ENCODE measurements at regions not wholly inside any gene's neighbourhood (a gene's known extent, or its start where the extent isn't known, plus 50 kb on each side); places are given as distances from the start of the nearest gene placed in this dataset.
"Not testable (repeated sequence)": the region's sequence is repeated elsewhere in the genome, so short reads cannot be mapped to it uniquely, and the experiment has no call there.

DNA sequence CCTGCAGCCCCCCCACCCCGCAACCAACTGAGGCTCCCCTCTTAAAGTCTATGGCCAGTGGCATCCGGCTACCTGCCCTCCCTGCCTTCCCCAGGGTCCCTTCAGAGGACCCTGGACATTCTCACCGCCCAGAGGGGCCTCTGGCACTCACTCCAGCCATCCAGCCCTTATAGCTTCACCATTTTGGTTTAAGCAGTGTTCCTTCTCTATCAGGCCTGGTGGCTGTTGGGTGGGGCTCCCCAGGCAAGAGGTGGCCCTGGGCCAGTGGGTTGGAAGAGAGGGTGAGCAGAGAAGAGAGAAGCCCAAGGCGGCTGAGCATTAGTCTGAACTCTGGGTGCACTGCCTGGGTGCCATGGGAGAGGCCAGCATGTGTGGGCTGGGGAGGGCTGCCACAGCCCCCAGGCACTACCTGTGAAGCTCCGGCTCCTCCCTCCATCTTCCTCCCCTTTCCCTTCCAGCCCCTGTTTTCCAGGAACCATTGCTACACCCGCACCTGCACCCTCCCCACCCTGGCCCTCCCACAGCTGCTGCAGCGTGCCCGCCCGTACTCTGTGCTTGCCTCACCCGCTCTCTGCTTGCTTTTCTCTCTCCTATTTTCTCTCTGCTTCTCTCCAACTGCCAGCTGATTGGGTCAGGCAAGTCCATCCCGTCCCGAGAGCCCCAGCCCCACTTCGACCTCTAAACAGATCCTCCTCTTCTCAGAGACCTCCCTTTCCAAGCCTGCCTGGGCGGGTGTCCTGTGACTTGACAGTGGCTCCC lies 168.2 kb downstream of the TBC1D2B start:
- DNase-seq, result no peak

DNA sequence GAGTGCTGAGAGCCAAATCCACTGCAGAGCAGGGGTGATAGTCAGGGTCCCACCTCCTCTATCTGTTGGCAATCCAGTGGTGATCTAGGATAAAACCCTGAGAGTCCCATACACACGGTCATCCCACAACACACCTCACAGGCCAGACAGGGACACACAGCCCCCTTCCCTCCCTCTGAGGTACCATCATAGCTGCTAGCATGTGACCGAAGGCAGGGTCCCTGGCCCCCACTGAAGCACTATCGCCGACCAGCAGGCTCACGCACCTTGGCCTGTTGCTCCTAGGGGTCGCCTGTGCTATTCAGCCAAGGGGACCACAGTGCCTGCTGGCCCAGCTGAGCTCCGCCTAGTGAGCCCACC lies 168.8 kb downstream of the TBC1D2B start:
- not testable (repeated sequence) for DNase-seq

DNA sequence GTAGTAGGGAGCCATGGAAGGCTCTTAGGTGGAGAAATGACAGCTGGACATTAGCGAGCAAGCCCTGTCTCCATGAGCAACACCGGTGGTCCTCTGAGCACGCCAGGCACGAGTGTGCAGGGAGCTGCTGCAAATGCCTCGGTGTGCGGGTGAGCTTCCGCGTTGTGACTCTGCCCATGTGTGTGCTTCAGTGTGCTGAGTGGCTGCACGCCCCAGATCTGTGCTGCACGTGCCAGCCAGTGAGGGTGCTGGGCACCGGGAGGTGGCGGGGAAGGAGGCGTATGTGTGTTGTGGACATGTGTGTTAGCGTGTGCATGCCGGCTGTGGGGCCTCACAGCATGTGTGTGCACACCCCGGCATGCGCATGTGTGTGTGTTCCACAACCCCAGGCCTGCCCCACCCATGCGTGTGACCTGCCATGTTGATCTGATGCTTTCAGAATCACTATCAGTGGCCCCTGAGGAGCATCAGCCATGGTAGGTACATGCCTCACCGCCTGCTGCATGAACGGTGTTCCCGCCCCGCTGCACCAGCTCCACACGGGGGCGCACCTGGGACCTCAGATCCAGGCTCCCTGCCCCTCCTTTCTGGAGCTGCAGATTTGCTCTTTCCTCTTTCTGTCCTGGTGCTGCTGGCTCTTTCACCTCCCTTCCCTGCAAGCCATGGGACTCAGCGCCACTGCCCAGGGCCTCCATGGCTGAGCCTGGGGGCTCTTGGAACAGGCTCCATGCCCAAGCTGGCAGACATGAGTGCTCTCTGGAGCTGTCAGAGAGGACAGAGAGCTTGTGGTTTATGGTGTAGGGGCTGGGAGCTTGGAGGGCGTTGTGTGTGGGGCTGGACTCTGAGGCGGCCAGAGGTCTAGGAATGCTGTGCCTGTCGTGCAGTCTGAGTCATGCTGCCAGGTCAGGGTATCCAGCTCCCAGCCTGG lies 169.4 kb downstream of the TBC1D2B start:
- no peak for DNase-seq

DNA sequence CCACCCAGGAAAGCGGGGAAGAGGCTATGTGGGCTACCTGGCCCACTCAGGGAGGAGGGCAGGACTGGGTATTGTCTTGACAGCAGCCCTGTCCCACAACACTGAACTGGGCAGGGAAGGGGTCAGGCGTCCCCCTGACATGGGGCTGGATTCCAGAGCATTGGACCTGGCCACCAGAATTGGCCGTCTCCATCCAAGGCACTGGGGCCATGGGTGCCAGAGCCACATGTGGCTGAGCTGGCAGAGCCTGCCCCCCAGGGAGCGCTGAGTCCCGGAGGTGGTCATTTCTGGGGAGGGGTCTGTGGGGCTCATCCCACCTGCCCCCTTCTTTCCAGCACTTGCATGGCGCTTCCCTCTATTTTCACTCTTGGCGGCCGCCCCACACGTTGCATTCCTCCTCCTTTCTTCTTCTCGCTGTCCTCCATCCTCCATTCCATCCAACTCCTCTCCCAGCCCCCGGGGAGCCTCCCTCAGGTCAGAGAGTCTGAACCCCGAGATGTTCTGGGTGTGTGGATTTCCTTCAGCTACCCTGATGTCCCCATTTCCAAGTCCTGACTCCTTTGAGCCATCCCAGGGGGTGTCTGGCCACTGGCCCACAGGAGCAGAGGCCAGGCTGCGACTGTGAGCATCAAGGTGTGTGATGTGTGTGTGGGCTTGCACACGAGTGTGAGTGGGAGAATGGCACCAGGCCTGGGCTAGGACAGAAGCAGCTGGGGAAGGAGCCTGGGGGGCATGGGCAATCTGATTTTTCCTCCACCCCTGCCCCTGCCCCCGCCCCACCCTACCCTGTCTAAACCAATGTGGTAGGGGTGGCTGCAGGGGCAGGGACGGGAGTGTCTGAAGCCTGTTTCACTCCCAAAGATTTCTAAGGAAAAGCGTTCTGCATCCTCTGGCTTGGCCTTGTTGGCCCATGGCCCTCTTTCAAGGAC lies 171.2 kb downstream of the TBC1D2B start:
- not testable (repeated sequence) for DNase-seq

DNA sequence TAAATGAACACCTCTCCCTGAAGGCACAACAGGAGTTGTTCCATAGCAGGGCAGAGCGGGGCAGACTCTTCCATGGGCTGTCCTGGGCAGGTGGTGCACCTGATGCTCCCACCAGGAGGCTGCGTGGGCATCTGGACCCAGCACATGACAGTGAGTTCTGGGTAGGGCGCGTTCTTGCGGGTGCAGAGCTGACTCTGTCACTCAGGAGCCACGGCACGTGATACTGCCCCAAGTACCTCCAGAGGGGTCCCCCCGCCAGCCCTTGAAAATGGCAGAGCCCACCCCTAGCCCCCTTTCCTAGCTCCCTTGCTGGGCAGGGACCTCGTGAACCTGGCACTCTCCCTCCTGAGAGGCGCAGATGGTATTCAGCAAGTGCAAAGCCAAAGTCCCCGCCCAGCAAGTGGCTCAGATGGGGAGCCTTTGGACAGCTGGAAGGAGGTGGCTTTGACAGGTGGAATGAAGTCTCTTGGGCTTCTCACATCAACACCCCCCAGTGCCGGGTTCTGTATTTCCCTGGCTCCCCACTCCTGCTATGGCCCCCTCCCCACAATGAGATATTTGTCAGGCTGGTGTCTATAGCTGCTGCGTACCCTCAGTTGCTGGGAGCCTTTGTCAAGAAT lies 172.1 kb downstream of the TBC1D2B start:
- no peak for DNase-seq

- no peak for DNase-seq
These were observed 172.6 kb downstream of the TBC1D2B start for GRCh38 chr15:77904901-77905300.

- no peak for DNase-seq
These were observed 173.1 kb downstream of the TBC1D2B start for GRCh38 chr15:77904436-77904821.

GRCh38 chr15:77903761-77904435 lies 173.6 kb downstream of the TBC1D2B start:
- DNase-seq, result not testable (repeated sequence)

DNA sequence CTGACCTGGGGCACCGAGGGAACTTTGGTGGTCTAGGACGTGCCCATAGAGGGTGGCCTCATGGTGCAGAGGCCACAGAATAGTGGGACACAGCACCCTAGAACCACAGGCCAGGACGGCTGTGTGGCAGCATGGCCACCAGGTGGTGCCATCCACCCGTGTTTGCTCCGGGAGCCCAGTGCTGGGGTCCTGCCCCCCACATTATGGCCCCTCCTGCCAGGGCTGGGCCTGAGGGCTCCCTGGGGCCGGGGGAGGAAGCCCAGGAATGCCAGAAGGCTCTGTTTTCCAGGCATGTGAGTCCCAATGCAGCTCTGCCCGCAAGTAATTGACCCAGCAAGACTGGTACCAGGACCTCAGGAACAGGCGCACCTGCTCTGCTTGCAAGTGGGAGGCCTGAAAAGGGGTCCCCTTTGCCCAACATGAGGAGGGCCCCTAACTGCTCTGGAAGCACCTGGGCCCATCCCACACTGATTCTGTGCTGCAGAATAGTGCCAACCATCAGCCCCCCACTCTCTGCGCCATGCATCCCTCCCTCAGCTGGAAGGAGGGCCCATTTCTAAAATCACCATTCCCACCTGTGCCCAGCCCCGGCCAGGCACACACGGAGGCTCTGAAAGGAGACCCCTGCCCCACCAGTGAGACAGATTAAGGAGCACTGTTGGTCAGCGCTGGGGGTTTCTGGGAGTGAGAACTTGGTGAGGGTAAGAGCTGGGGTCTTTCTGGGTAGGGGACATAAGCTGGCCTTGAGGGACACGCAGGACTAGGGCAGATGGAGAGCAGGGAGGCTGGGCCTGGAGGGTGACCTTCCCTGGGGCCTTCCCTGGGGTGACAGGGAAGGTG lies 174.4 kb downstream of the TBC1D2B start:
- not testable (repeated sequence) for DNase-seq

GRCh38 chr15:77901921-77902750 lies 175.4 kb downstream of the TBC1D2B start:
- DNase-seq, result no peak

GRCh38 chr15:77901251-77901881 lies 176.1 kb downstream of the TBC1D2B start:
- peak; percentile 4 for DNase-seq

- DNase-seq, result peak; percentile 47
These were observed 177.1 kb downstream of the TBC1D2B start for GRCh38 chr15:77900331-77900963.

DNA sequence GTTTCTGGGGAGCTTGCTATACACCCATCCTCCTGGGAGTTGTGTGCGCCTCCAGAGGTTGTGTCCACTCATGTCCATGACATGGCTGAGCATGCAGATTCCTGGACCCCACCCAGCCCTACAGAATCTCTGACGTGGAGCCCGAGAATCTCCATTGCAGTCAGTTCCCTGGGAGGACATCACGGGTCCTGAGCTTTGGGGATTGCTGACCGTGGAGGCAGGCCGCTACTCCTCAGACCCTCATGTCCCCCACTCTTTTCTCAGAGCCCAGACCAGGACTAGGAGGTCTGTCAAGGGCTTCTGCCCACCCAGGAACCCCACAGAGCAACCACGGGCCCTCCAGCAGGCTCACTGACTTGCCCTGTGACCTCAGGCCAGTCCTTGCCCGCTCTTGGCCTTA lies 177.7 kb downstream of the TBC1D2B start:
- not testable (repeated sequence) for DNase-seq

GRCh38 chr15:77898811-77899730 lies 178.4 kb downstream of the TBC1D2B start:
- no peak for DNase-seq

DNA sequence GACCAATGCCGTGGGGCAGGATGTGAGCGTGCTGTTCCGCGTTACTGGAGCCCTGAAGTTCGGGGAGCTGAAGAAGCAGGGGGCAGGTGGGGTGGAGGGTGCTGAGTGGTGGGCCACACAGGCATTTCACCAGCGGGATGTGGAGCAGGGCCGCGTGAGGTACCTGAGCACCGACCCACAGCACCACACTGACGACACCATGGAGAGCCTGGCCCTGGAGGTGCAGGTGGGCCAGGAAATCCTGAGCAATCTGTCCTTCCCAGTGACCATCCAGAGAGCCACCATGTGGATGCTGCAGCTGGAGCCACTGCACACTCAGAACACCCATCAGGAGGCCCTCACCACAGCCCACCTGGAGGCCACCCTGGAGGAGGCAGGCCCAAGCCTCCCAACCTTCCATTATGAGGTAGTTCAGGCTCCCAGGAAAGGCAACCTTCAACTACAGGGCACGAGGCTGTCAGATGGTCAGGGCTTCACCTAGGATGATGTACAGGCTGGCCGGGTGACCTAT lies 179.6 kb downstream of the TBC1D2B start:
- no peak for DNase-seq

DNA sequence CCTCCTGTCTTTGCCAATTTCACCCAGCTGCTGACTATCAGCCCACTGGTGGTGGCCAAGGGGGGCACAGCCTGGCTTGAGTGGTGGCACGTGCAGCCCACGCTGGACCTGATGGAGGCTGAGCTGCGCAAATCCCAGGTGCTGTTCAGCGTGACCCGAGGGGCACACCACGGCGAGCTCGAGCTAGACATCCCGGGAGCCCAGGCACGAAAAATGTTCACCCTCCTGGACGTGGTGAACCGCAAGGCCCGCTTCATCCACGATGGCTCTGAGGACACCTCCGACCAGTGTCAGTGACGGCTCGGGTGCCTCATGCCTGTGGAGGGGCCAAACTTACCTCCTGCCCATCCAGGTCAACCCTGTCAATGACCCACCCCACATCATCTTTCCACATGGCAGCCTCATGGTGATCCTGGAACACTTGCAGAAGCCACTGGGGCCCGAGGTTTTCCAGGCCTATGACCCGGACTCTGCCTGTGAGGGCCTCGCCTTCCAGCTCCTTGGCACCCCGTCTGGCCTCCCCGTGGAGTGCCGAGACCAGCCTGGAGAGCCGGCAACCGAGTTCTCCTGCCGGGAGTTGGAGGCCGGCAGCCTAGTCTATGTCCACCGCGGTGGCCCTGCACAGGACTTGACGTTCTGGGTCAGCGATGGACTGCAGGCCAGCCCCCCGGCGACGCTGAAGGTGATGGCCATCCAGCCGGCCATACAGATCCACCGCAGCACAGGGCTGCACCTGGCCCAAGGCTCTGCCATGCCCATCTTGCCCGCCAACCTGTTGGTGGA lies 180.2 kb downstream of the TBC1D2B start:
- DNase-seq, result not testable (repeated sequence)

All from retina (tissue), 1 donor.